Spleen (tissue), 7 donors: ENCODE measurements at regions not wholly inside any gene's neighbourhood (a gene's known extent, or its start where the extent isn't known, plus 50 kb on each side); places are given as distances from the start of the nearest gene placed in this dataset.

Experiments
- CTCF ChIP-seq, 11 experiments: fragments of 200-600 bp in 7 of 11; fragments of 450-650 bp in 4 of 11; sonication (generic) in 4 of 11; IDR thresholded peaks in 8 of 11; conservative IDR thresholded peaks in 3 of 11; 1 replicate in 7 of 11; 2 replicates in 4 of 11; pipeline versions ENCODE4 v1.4.0 to v1.8.0; 2016 to 2021; ENCODE audit warnings: antibody characterized with exemption in 11 of 11, inconsistent platforms in 4 of 11, mild to moderate bottlenecking in 1 of 11
- POLR2A ChIP-seq, 3 donors: fragments of 450-650 bp; IDR thresholded peaks; one replicate each; pipeline ENCODE4 v1.5.1; 2017; ENCODE audit warnings: antibody characterized with exemption in 3 of 3, mild to moderate bottlenecking in 1 of 3
- donor health status: DM: no; HTN: no; CAD: no; lungs with moderate emphysema.
- donor health status: DM: no; HTN: no; CAD: no.
- donor health status: DM: no; HTN: no; CAD: no.

- TF ChIP-seq CTCF (IDR thresholded peaks at IDR 0.05 in 8 of 11, conservative IDR thresholded peaks at IDR 0.05 in 3 of 11), result no peak
- TF ChIP-seq POLR2A (IDR thresholded peaks at IDR 0.05), result no peak
These were observed 779.8 kb downstream of the TLE4 start for GRCh38 chr9:80351612-80352011.
